Gastrocnemius medialis (tissue), 4 donors: ENCODE measurements at regions not wholly inside any gene's neighbourhood (a gene's known extent, or its start where the extent isn't known, plus 50 kb on each side); places are given as distances from the start of the nearest gene placed in this dataset.

ENCODE experiments used
- ATAC-seq, 2 donors: fragments of 150-250 bp; one replicate each; pipeline ENCODE4 v1.9.1; 2016
- DNase-seq, 2 donors: peaks; one replicate each; pipeline ENCODE4 v3.0.0-alpha.2; 2019
- H3K27ac ChIP-seq, 4 donors: fragments of 200-600 bp; sonication (generic); 1 replicate in 1 of 4; 2 replicates in 3 of 4; pipeline ENCODE4 v1.5.1; 2016 to 2018; ENCODE audit warnings: mild to moderate bottlenecking in 2 of 4, moderate library complexity in 1 of 4
- H3K27me3 ChIP-seq, 3 donors: fragments of 200-600 bp; sonication (generic) in 2 of 3; 1 replicate in 1 of 3; 2 replicates in 2 of 3; pipeline versions ENCODE4 v1.5.1 to v1.6.0; 2016 to 2019; ENCODE audit warnings: mild to moderate bottlenecking in 1 of 3, moderate library complexity in 1 of 3
- H3K36me3 ChIP-seq, 2 donors: fragments of 200-600 bp; sonication (generic) in 1 of 2; one replicate each; pipeline ENCODE4 v1.5.1; 2017 to 2018
- H3K4me1 ChIP-seq, 2 donors: fragments of 200-600 bp; sonication (generic) in 1 of 2; one replicate each; pipeline ENCODE4 v1.5.1; 2016 to 2017; ENCODE audit warnings: mild to moderate bottlenecking in 2 of 2
- H3K4me3 ChIP-seq, 4 donors: fragments of 200-600 bp; sonication (generic) in 3 of 4; 1 replicate in 1 of 4; 2 replicates in 3 of 4; pipeline ENCODE4 v1.5.1; 2016 to 2019; ENCODE audit warnings: mild to moderate bottlenecking in 2 of 4
- H3K9me3 ChIP-seq, 3 donors: fragments of 200-600 bp; sonication (generic) in 2 of 3; 1 replicate in 1 of 3; 2 replicates in 2 of 3; pipeline ENCODE4 v1.5.1; 2016 to 2019
- POLR2A ChIP-seq, 2 donors: fragments of 450-650 bp; IDR thresholded peaks; one replicate each; pipeline ENCODE4 v1.6.1; 2017; ENCODE audit warnings: antibody characterized with exemption in 2 of 2, mild to moderate bottlenecking in 2 of 2, moderate library complexity in 2 of 2
- in situ Hi-C, 4 donors: fragments of 200-750 bp; cut with MboI; loops; one replicate each; pipeline versions ENCODE4 v1.15.0 to v1.8.0; 2017; ENCODE audit warnings: low sequenced_read_pairs in 4 of 4
- intact Hi-C: fragments of 100-400 bp; cut with DNase I; formaldehyde crosslinking; loops from one replicate; pipeline ENCODE4 v1.15.1; 2023; ENCODE audit warnings: low total_unique reads
- TF ChIP-seq, protein P1 (sequence below), 5 experiments: fragments of 450-650 bp in 3 of 5; fragments of 200-600 bp in 2 of 5; sonication (generic) in 2 of 5; IDR thresholded peaks in 4 of 5; conservative IDR thresholded peaks in 1 of 5; 1 replicate in 4 of 5; 2 replicates in 1 of 5; pipeline ENCODE4 v1.5.1; 2016 to 2019; ENCODE audit warnings: antibody characterized with exemption in 5 of 5, mild to moderate bottlenecking in 3 of 5, moderate library complexity in 3 of 5

DNA sequence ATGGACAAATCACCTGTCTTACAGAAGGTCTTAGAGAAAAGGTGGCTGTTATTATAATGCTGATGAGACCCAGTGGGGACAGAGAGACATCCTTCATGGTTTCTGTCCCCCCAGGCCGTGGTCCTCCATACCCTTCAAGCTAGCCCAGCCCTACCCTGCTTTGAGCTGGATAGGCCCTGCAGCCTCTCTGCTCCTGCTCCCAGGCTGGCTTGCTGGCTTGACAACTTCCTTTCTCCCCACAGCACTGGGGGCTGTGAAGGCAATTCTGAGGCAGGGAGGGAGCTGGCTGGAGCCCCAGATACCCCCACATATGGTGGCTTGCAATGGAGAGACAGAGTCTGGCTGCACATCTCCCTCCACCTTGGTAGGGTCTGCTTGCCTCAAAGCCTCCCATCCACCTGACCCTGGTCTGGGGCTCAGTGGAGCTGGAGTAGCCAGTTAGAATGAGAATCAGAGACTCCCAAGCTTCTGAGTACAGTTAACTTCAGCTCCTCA lies 118.2 kb downstream of the PJA1 start:
- ATAC-seq, result no peak
- Histone ChIP-seq H3K9me3 (no peaks in the 10 kb centered on the region), H3K4me1 (no peaks in the 10 kb centered on the region), H3K27me3 (no peaks in the 10 kb centered on the region), H3K4me3 (no peak overlapping the region), H3K27ac (no peak overlapping the region), H3K36me3 (no peaks in the 10 kb centered on the region)
- DNase-seq, result no peak
- TF ChIP-seq, protein P1, sequence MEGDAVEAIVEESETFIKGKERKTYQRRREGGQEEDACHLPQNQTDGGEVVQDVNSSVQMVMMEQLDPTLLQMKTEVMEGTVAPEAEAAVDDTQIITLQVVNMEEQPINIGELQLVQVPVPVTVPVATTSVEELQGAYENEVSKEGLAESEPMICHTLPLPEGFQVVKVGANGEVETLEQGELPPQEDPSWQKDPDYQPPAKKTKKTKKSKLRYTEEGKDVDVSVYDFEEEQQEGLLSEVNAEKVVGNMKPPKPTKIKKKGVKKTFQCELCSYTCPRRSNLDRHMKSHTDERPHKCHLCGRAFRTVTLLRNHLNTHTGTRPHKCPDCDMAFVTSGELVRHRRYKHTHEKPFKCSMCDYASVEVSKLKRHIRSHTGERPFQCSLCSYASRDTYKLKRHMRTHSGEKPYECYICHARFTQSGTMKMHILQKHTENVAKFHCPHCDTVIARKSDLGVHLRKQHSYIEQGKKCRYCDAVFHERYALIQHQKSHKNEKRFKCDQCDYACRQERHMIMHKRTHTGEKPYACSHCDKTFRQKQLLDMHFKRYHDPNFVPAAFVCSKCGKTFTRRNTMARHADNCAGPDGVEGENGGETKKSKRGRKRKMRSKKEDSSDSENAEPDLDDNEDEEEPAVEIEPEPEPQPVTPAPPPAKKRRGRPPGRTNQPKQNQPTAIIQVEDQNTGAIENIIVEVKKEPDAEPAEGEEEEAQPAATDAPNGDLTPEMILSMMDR (IDR thresholded peaks at IDR 0.05 in 4 of 5, conservative IDR thresholded peaks at IDR 0.05 in 1 of 5), result no peak
- no peak for TF ChIP-seq POLR2A (IDR thresholded peaks at IDR 0.05)
- in situ Hi-C loops (loop anchor here in 1 of 4 donors (25.0 kb wide), 1 partner anchor 210 kb away; the partner anchor contains the start of gene EFNB1), intact Hi-C loops (no loop called here)

DNA sequence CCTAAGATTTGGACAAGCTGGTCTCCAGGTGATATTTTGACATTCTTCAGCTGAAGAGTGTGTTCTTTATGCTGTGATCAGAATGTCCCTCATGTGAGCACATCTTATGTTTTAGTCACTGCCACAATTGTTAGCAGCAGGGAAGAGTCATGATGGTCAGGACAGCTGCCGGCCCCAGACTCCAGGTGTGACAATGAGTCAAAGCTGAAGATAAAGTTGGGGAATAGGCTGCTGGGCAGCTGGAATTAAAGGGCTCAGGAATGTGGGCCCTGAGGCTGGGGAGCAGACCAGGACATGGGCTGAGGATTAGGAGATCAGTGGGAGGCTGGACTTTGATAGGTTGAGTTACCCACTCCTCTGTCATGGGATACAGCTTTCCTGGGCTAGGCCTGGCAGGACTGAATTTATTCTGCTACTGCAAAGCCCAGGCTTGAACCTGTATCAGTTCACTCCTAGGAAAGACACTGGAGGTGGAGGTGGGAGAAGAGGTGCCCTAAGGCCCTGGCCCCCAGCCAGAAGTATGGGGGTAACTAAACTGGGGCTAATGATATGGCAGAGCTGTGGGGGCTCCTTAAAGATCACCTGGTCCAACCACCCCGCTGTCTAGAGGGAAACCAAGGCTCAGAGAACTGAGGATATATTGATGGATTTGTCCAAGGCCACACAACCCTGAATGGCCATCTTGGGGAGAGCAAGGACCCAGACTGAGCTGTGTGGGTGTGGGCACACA lies 119.5 kb downstream of the PJA1 start:
- H3K36me3 ChIP-seq, result no peaks in the 10 kb centered on the region
- no peaks in the 10 kb centered on the region for H3K4me1 ChIP-seq
- intact Hi-C loops, result no loop called here
- TF ChIP-seq, protein P1 (IDR thresholded peaks at IDR 0.05 in 4 of 5, conservative IDR thresholded peaks at IDR 0.05 in 1 of 5), result no peak
- TF ChIP-seq POLR2A (IDR thresholded peaks at IDR 0.05), result no peak
- ATAC-seq, result no peak
- H3K9me3 ChIP-seq, result no peaks in the 10 kb centered on the region
- no peak overlapping the region for H3K4me3 ChIP-seq
- no peak overlapping the region for H3K27ac ChIP-seq
- DNase-seq, result no peak
- H3K27me3 ChIP-seq, result no peaks in the 10 kb centered on the region
- in situ Hi-C loops, result loop anchor here in 1 of 4 donors (25.0 kb wide), 1 partner anchor 208 kb away; the partner anchor contains the start of gene EFNB1

DNA sequence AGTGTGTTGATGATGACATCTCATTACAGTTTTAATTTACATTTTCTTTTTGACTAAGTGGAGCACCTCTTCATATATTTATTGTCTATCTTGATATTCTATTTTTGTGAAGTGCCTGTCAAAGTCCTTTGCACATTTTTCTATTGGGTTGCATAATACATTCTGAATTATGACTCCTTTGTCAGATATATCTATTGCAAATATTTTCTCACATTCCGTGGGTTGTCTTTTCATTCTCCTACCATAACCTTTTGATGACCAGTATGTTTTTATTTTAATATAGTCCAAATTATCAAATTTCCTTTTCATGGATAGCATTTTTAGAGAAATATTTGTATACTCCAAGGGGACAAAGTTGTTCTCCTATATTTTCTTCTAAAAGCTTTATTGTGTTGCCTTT lies 126.4 kb downstream of the PJA1 start:
- H3K4me1 ChIP-seq, result no peaks in the 10 kb centered on the region
- no peak overlapping the region for H3K4me3 ChIP-seq
- in situ Hi-C loops, result loop anchor here in 1 of 4 donors (25.0 kb wide), 1 partner anchor 202 kb away; the partner anchor contains the start of gene EFNB1
- no peak for DNase-seq
- intact Hi-C loops, result no loop called here
- no peaks in the 10 kb centered on the region for H3K9me3 ChIP-seq
- no peaks in the 10 kb centered on the region for H3K36me3 ChIP-seq
- H3K27ac ChIP-seq, result no peak overlapping the region
- no peak for TF ChIP-seq POLR2A (IDR thresholded peaks at IDR 0.05)
- TF ChIP-seq, protein P1 (IDR thresholded peaks at IDR 0.05 in 4 of 5, conservative IDR thresholded peaks at IDR 0.05 in 1 of 5), result no peak
- no peak for ATAC-seq
- H3K27me3 ChIP-seq, result no peaks in the 10 kb centered on the region

DNA sequence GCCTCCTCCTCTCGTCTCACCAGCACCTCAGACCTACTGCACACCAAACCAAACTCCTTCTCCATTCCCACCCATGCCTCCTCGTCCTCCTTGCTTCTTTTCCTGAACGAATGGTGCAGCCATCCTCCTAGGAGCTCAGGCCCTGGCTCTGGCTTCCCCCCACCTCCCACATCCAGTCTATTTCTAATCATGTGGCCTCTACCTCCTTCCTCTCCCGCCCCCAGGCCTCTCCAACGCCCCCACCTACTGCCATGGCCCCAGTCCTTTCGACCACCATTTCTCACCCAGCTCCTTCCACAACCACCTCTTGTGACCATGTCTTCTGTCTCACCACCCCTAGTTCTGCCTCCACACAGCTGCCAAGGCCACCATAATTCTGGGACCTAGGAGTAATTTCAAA lies 127.1 kb downstream of the PJA1 start:
- Histone ChIP-seq H3K4me3 (no peak overlapping the region), H3K9me3 (no peaks in the 10 kb centered on the region), H3K27ac (no peak overlapping the region), H3K4me1 (no peaks in the 10 kb centered on the region), H3K36me3 (no peaks in the 10 kb centered on the region), H3K27me3 (no peaks in the 10 kb centered on the region)
- intact Hi-C loops, result no loop called here
- DNase-seq (no peak), ATAC-seq (no peak)
- TF ChIP-seq, protein P1 (IDR thresholded peaks at IDR 0.05 in 4 of 5, conservative IDR thresholded peaks at IDR 0.05 in 1 of 5), result no peak
- no peak for TF ChIP-seq POLR2A (IDR thresholded peaks at IDR 0.05)
- in situ Hi-C loops, result loop anchor here in 1 of 4 donors (25.0 kb wide), 1 partner anchor 201 kb away; the partner anchor contains the start of gene EFNB1
